ENCODE measurements at regions not wholly inside any gene's neighbourhood (a gene's known extent, or its start where the extent isn't known, plus 50 kb on each side); places are given as distances from the start of the nearest gene placed in this dataset.

- WGBS (ENCODE audit: insufficient coverage, low lambda C conversion rate): 100% methylated on average over 1 of the region's 6 CpGs
- DNase-seq: peak in 1 of 2 donors; percentile 38
- Histone ChIP-seq H3K36me3 (ENCODE audit: control insufficient read depth, insufficient read depth, low read length) (no peaks in the 10 kb centered on the region), H3K27me3 (ENCODE audit: control insufficient read depth, insufficient read depth, low read length) (no peaks in the 10 kb centered on the region), H3K27ac (ENCODE audit: low read length) (no peak overlapping the region), H3K4me1 (ENCODE audit: control insufficient read depth, insufficient read depth, low read length) (no peaks in the 10 kb centered on the region), H3K9me3 (ENCODE audit: control insufficient read depth, low read depth, low read length) (no peaks in the 10 kb centered on the region), H3K4me3 (ENCODE audit: low read length) (no peak overlapping the region)
These were observed 117.0 kb upstream of the SLC4A4 start for GRCh38 chr4:71221510-71222466.

GRCh38 chr4:71222661-71223060, 116.2 kb upstream of the SLC4A4 start:
- DNase-seq: no peak
- Histone ChIP-seq H3K27me3 (ENCODE audit: control insufficient read depth, insufficient read depth, low read length) (no peaks in the 10 kb centered on the region), H3K36me3 (ENCODE audit: control insufficient read depth, insufficient read depth, low read length) (no peaks in the 10 kb centered on the region), H3K9me3 (ENCODE audit: control insufficient read depth, low read depth, low read length) (no peaks in the 10 kb centered on the region), H3K27ac (ENCODE audit: low read length) (no peak overlapping the region), H3K4me3 (ENCODE audit: low read length) (no peak overlapping the region), H3K4me1 (ENCODE audit: control insufficient read depth, insufficient read depth, low read length) (no peaks in the 10 kb centered on the region)
- WGBS (ENCODE audit: insufficient coverage, low lambda C conversion rate): no CpG with 5 or more reads among the region's 2 CpGs

- H3K4me1 ChIP-seq (ENCODE audit: control insufficient read depth, insufficient read depth, low read length): peaks cover 5% of the 10 kb centered on the region
- H3K27ac ChIP-seq (ENCODE audit: low read length): no peak overlapping the region
- no peaks in the 10 kb centered on the region for H3K9me3 ChIP-seq (ENCODE audit: control insufficient read depth, low read depth, low read length)
- no peaks in the 10 kb centered on the region for H3K27me3 ChIP-seq (ENCODE audit: control insufficient read depth, insufficient read depth, low read length)
- WGBS (ENCODE audit: insufficient coverage, low lambda C conversion rate): 0% methylated on average over 1 of the region's 9 CpGs
- H3K4me3 ChIP-seq (ENCODE audit: low read length): no peak overlapping the region
- DNase-seq: peak in 1 of 2 donors; percentile 50
- H3K36me3 ChIP-seq (ENCODE audit: control insufficient read depth, insufficient read depth, low read length): no peaks in the 10 kb centered on the region
These were observed 109.1 kb upstream of the SLC4A4 start for GRCh38 chr4:71229477-71230270.

- no peaks in the 10 kb centered on the region for H3K9me3 ChIP-seq (ENCODE audit: control insufficient read depth, low read depth, low read length)
- H3K4me3 ChIP-seq (ENCODE audit: low read length): no peak overlapping the region
- H3K27ac ChIP-seq (ENCODE audit: low read length): no peak overlapping the region
- H3K27me3 ChIP-seq (ENCODE audit: control insufficient read depth, insufficient read depth, low read length): no peaks in the 10 kb centered on the region
- DNase-seq: peak in 1 of 2 donors; percentile 30
- no peaks in the 10 kb centered on the region for H3K36me3 ChIP-seq (ENCODE audit: control insufficient read depth, insufficient read depth, low read length)
- no CpG with 5 or more reads among the region's 11 CpGs for WGBS (ENCODE audit: insufficient coverage, low lambda C conversion rate)
- peaks cover 5% of the 10 kb centered on the region for H3K4me1 ChIP-seq (ENCODE audit: control insufficient read depth, insufficient read depth, low read length)
These were observed 108.3 kb upstream of the SLC4A4 start for GRCh38 chr4:71230271-71231128.

- Histone ChIP-seq H3K4me1 (ENCODE audit: control insufficient read depth, insufficient read depth, low read length) (peaks cover 5% of the 10 kb centered on the region), H3K27ac (ENCODE audit: low read length) (no peak overlapping the region), H3K27me3 (ENCODE audit: control insufficient read depth, insufficient read depth, low read length) (no peaks in the 10 kb centered on the region), H3K4me3 (ENCODE audit: low read length) (no peak overlapping the region), H3K36me3 (ENCODE audit: control insufficient read depth, insufficient read depth, low read length) (no peaks in the 10 kb centered on the region), H3K9me3 (ENCODE audit: control insufficient read depth, low read depth, low read length) (no peaks in the 10 kb centered on the region)
- whole genome bisulfite sequencing (ENCODE audit: insufficient coverage, low lambda C conversion rate): 80% methylated on average over 1 of the region's 14 CpGs
- no peak for DNase-seq
These were observed 107.4 kb upstream of the SLC4A4 start for GRCh38 chr4:71231129-71232055.

GRCh38 chr4:71232056-71232430, 106.8 kb upstream of the SLC4A4 start:
- WGBS (ENCODE audit: insufficient coverage, low lambda C conversion rate): no CpG with 5 or more reads among the region's 1 CpG
- H3K27ac ChIP-seq (ENCODE audit: low read length): no peak overlapping the region
- H3K27me3 ChIP-seq (ENCODE audit: control insufficient read depth, insufficient read depth, low read length): no peaks in the 10 kb centered on the region

GRCh38 chr4:71232846-71233245, 106.0 kb upstream of the SLC4A4 start:
- Histone ChIP-seq H3K9me3 (ENCODE audit: control insufficient read depth, low read depth, low read length) (no peaks in the 10 kb centered on the region), H3K4me3 (ENCODE audit: low read length) (no peak overlapping the region), H3K27ac (ENCODE audit: low read length) (no peak overlapping the region), H3K36me3 (ENCODE audit: control insufficient read depth, insufficient read depth, low read length) (no peaks in the 10 kb centered on the region), H3K27me3 (ENCODE audit: control insufficient read depth, insufficient read depth, low read length) (no peaks in the 10 kb centered on the region), H3K4me1 (ENCODE audit: control insufficient read depth, insufficient read depth, low read length) (peaks cover 5% of the 10 kb centered on the region)
- DNase-seq: no peak
- 80% methylated on average over 1 of the region's 1 CpG for WGBS (ENCODE audit: insufficient coverage, low lambda C conversion rate)

More at GRCh38 chr4:71232056-71232430, 106.8 kb upstream of the SLC4A4 start:
- DNase-seq: no peak
- Histone ChIP-seq H3K36me3 (ENCODE audit: control insufficient read depth, insufficient read depth, low read length) (no peaks in the 10 kb centered on the region), H3K9me3 (ENCODE audit: control insufficient read depth, low read depth, low read length) (no peaks in the 10 kb centered on the region), H3K4me3 (ENCODE audit: low read length) (no peak overlapping the region), H3K4me1 (ENCODE audit: control insufficient read depth, insufficient read depth, low read length) (peaks cover 5% of the 10 kb centered on the region)

GRCh38 chr4:71235311-71236201, 103.3 kb upstream of the SLC4A4 start:
- Histone ChIP-seq H3K27me3 (ENCODE audit: control insufficient read depth, insufficient read depth, low read length) (no peaks in the 10 kb centered on the region), H3K4me1 (ENCODE audit: control insufficient read depth, insufficient read depth, low read length) (peaks cover 3% of the 10 kb centered on the region), H3K9me3 (ENCODE audit: control insufficient read depth, low read depth, low read length) (no peaks in the 10 kb centered on the region), H3K27ac (ENCODE audit: low read length) (no peak overlapping the region), H3K4me3 (ENCODE audit: low read length) (no peak overlapping the region), H3K36me3 (ENCODE audit: control insufficient read depth, insufficient read depth, low read length) (no peaks in the 10 kb centered on the region)
- no peak for DNase-seq
- 93% methylated on average over 2 of the region's 12 CpGs for WGBS (ENCODE audit: insufficient coverage, low lambda C conversion rate)

- no peak overlapping the region for H3K27ac ChIP-seq (ENCODE audit: low read length)
- no CpG with 5 or more reads among the region's 4 CpGs for WGBS (ENCODE audit: insufficient coverage, low lambda C conversion rate)
- no peak for DNase-seq
- H3K27me3 ChIP-seq (ENCODE audit: control insufficient read depth, insufficient read depth, low read length): no peaks in the 10 kb centered on the region
- no peak overlapping the region for H3K4me3 ChIP-seq (ENCODE audit: low read length)
- H3K4me1 ChIP-seq (ENCODE audit: control insufficient read depth, insufficient read depth, low read length): peaks cover 3% of the 10 kb centered on the region
- H3K36me3 ChIP-seq (ENCODE audit: control insufficient read depth, insufficient read depth, low read length): no peaks in the 10 kb centered on the region
- no peaks in the 10 kb centered on the region for H3K9me3 ChIP-seq (ENCODE audit: control insufficient read depth, low read depth, low read length)
These were observed 102.6 kb upstream of the SLC4A4 start for GRCh38 chr4:71236226-71236625.
